COLO829 (cell line): ENCODE measurements at regions not wholly inside any gene's neighbourhood (a gene's known extent, or its start where the extent isn't known, plus 50 kb on each side); places are given as distances from the start of the nearest gene placed in this dataset.
"Not testable (repeated sequence)": the region's sequence is repeated elsewhere in the genome, so short reads cannot be mapped to it uniquely, and the experiment has no call there.

Experiments used
- DNase-seq: peaks from one replicate; pipeline ENCODE4 v3.0.0; 2012; ENCODE audit warnings: low spot score

- DNase-seq, result not testable (repeated sequence)
Measured at GRCh38 chr3:35146256-35147035, 492.9 kb upstream of the ARPP21 start.

DNA sequence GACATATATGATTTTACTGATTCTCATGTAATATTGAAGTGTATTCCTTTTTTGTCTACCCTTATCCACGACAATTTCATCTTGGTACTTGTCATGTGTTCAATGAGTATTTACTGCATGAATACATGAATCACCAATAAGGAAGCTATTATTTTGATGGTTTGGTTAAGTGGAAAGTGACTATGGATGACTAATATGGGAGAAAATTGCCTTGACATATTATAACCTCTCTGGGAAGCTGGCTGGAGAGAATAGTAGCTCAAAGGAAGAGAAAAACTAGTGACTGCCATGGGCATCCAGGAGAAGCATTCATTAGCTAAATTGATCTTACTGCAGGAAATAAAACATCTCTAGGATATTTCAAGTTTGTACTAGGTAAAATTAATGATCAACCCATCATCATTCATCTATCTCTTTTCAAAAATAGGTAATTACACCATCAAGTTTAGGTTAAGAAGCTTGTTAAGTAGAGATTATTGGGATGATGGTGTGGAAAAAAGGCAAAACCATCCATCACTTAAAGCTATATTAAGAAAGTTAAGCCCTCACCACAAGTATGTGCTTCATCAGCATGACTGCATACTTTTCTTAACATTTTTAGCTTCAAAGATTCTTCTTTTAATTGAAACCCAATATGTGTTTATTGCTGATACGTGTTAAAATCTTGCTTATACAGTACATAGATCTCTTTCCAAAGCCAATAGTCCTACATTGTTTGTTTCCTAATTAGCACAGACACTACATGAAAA is 455.2 kb upstream of the ARPP21 start:
- no peak for DNase-seq

DNA sequence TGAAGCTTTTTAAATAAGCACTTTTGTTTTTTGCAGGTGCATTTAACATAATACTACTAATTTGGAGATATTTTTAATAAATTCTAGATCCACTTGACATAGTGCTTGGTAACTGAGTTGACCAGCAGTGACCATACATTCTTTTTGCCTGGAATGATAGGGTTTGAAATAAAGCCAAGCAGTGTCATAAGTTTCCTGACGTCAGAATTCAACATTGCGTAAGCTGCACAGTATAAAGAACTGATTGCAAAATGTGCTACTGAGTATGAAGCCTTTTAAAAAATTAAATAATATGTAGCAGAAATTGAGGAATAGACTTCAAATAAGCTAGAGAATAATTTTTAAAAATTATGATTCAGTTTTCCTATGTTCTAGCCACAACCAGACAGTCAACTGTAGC is 454.6 kb upstream of the ARPP21 start:
- DNase-seq, result no peak

GRCh38 chr3:35187908-35188307 is 451.4 kb upstream of the ARPP21 start:
- DNase-seq, result no peak

GRCh38 chr3:35194666-35195065 is 444.7 kb upstream of the ARPP21 start:
- no peak for DNase-seq

- DNase-seq, result no peak
Measured at GRCh38 chr3:35198857-35199256, 440.5 kb upstream of the ARPP21 start.

GRCh38 chr3:35200056-35200455 is 439.3 kb upstream of the ARPP21 start:
- DNase-seq, result no peak

GRCh38 chr3:35201211-35201610 is 438.1 kb upstream of the ARPP21 start:
- DNase-seq, result no peak

DNA sequence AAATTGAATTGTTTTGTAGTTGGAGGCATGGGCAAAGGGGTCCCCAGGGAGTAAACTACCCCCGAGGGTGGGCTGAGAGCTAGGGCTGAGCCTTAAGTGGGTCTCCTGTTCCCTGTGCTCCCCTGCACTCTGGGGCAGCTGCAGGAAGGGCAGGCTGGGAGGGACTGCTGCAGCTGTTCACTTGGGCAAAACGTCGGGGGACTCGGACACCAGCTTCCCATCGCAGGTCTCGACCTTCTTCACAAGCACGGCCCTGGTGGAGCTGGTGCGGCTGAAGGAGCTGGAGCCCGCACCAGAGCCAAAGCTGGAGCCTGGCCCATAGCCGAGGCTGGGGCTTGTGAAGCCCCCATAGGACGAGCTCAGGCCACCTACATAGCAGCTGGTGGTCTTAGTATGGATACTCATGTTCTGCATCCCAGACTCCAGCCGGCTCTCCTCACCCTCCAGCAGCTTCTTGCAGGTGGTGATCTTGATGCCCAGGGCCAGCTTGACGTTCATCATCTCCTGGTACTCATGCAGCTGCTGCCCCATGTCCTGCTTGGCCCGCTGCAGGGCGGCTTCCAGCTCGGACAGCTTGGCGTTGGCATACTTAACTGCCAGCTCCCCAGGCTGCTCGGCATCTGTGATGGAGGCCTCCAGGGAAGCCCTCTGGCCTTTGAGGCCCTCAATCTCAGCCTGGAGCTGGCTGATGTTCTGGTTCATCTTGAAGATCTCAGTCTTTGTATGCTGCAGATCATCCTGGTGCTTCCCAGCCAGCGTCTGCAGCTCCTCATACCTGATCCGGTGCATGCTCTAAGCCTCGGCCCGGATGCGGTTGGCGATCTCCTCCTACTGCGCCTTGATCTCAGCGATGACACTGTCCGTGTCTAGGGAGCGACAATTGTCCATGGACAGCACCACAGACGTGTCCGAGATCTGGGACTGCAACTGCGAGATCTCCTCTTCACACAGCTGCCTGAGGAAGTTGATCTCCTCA is 423.5 kb upstream of the ARPP21 start:
- DNase-seq, result no peak

DNA sequence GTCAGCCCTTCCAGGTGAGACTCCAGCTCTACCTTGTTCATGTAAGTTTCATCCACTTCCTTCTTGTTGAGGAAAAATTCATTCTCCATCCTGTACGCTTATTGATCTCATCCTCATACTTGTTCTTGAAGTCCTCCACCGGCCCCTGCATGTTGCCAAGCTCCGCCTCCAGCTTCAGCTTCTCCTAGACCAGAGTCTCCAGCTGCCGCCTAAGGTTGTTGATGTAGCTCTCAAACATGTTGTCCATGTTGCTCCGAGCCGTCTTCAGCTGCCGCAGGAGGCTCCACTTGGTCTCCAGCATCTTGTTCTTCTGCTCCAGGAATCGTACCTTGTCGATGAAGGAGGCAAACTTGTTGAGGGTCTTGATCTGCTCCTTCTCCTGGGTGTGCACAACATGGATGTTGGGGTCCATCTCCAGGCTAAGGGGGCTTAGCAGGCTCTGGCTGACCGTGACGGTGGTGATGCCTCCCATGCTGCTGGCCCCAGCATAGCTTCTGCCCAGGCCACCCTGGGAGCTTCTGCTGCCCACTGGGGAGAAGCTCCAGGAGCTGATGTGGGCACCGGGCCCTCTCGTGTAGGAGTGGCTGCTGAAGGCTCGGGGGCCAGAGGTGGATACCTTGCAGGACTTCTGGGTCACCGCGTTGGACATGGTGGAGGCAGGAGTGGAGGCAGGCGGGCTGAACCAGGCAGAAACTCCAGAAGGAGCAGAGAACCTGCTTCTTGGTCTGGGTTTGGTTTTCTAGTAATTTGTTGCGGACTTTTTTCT is 422.6 kb upstream of the ARPP21 start:
- DNase-seq, result no peak

DNA sequence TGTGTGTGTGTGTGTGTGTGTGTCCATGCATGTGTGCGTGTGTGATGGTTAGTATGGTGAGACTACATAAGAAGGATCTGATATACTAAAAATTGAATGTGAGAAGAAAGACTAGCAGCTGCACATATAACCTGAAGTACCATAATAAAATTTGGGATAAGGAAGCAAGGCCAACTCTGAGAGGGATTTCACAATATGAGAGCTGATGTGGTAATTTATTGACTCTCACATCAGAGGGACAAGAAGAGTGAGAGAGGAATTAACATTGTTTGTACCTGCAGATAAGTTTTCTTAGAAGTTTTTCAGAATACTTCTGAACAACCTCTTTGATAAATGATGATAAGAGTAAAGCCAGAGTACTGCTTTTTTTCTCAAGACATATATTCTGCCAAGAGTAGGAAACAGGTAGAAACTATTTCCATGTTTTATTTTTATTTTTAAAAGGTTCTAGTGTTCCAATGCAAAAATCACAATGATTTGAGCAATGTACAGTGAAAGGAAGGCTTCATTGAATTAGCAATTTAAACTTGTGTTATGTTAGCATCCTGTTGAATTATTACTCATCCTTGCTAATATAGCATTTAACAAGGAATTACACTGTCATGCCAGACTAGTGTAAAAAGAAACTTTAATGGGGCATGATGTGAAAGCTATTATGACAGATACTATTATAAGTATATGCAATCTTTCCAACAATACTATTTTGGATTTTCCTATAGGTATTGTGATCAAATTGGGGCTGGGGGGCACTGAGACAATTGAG is 415.5 kb upstream of the ARPP21 start:
- no peak for DNase-seq

GRCh38 chr3:35224565-35225295 is 414.6 kb upstream of the ARPP21 start:
- DNase-seq, result no peak

GRCh38 chr3:35241236-35241635 is 398.1 kb upstream of the ARPP21 start:
- DNase-seq, result no peak

DNA sequence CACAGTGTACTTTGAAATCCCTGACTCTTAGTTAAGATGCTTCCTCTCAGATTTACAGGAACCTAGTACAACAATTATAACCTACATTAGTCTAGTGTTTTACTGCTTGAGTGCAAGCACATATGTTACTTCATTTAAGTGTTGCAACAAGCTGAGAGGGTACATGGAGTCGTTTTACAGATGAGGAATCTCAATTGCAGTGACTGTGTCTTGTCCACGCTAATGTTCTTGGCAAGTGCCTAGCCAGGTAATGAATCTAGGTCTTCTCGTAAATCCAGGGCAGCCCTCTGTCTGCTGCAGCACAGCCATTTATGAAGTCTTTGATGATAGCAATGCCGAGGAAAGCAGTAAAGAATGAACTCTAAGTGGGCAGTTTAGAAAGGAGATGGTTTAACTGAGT is 384.4 kb upstream of the ARPP21 start:
- DNase-seq, result no peak

GRCh38 chr3:35257641-35258040 is 381.7 kb upstream of the ARPP21 start:
- no peak for DNase-seq

DNA sequence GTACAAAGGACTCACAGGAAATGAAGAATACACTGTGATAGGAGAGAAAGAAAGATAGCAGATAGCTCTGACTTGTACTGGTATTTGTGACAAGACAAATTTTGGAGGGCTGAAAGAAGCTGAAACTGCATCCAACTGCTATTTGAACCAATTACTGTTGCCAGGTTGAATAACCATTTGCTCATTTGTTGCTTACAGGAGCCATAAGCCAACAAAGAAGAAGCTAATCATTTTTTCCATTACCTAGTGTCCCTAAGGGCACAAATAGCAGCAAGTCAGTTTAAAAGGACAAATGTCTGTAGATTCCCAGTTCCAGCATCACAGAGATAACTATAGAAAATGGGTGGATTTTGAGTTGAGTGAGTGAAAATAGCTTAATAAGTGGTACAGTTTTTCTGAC is 376.9 kb upstream of the ARPP21 start:
- no peak for DNase-seq

GRCh38 chr3:35263477-35263876 is 375.8 kb upstream of the ARPP21 start:
- DNase-seq, result no peak

DNA sequence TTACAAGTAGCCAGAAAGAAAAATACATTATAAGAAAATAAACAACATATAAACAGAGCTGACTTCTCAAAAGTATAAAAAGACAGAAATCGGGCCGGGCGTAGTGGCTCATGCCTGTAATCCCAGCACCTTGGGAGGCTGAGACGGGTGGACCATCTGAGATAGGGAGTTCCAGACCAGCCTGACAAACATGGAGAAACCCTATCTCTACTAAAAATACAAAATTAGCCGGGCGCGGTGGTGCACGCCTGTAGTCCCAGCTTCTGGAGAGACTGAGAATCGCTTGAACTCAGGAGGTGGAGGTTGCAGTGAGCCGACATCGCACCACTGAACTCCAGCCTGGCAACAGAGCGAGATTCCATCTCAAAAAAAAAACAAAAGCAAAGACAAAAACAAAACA is 373.3 kb upstream of the ARPP21 start:
- DNase-seq, result not testable (repeated sequence)

DNA sequence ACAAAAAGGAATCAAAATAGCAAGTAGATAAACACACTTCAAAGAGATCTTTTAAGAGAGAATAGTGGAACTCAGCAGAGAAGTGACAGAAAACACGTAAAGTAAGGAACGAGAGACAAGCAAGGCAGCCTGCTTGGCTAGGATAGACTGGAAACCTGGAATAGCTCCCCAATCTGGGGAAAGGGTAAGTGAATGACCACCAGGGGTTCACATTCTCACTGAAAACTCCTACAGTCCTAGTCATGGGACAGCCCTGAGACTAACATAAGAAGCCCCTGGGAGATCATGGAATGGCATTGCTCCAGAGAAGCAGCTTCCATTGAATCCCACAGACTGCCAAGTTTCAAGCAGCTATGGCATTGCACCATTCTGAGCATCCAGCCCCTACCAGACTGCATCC is 363.6 kb upstream of the ARPP21 start:
- no peak for DNase-seq

DNA sequence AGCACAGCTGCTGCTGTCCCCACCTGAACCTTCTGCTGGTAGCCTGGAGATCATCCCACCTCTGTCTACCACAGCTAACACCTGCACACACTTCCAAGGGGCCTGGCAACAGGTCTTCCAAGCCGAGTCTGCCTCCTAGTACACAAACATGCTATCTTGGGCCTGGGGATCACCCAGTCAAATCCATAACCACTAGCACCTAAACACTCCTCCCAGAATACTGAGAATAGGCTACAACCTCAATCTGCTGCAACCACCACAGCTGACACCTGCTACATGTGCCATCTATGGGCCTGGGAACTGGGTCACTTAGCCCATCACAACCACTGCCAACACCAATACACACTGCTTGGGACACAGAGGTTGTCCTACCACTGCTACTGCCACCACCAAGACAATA is 362.8 kb upstream of the ARPP21 start:
- DNase-seq, result no peak
